ENCODE measurements at regions not wholly inside any gene's neighbourhood (a gene's known extent, or its start where the extent isn't known, plus 50 kb on each side); places are given as distances from the start of the nearest gene placed in this dataset.

- peak in 1 of 3 donors; percentile 68 for DNase-seq
These were observed 681.6 kb upstream of the ARPP21 start for GRCh38 chr3:34957677-34958076.

- no peak for DNase-seq
These were observed 669.8 kb upstream of the ARPP21 start for GRCh38 chr3:34969513-34969912.

GRCh38 chr3:34972481-34972880 lies 666.8 kb upstream of the ARPP21 start:
- DNase-seq: peak; percentile 14 to 29 (median 25)

- DNase-seq: no peak
These were observed 665.7 kb upstream of the ARPP21 start for GRCh38 chr3:34973586-34973985.

- no peak for DNase-seq
These were observed 655.7 kb upstream of the ARPP21 start for GRCh38 chr3:34983631-34984030.

- no peak for DNase-seq
These were observed 651.0 kb upstream of the ARPP21 start for GRCh38 chr3:34988296-34988695.

- DNase-seq: no peak
These were observed 643.4 kb upstream of the ARPP21 start for GRCh38 chr3:34995796-34996430.

- DNase-seq: no peak
These were observed 640.4 kb upstream of the ARPP21 start for GRCh38 chr3:34998902-34999301.

- DNase-seq: no peak
These were observed 627.1 kb upstream of the ARPP21 start for GRCh38 chr3:35012214-35012613.

GRCh38 chr3:35028157-35028556 lies 611.2 kb upstream of the ARPP21 start:
- no peak for DNase-seq

- DNase-seq: no peak
These were observed 596.9 kb upstream of the ARPP21 start for GRCh38 chr3:35042210-35042991.

GRCh38 chr3:35043040-35043439 lies 596.3 kb upstream of the ARPP21 start:
- DNase-seq: no peak

- no peak for DNase-seq
These were observed 595.1 kb upstream of the ARPP21 start for GRCh38 chr3:35044190-35044589.

GRCh38 chr3:35045118-35045517 lies 594.2 kb upstream of the ARPP21 start:
- no peak for DNase-seq

GRCh38 chr3:35064761-35065160 lies 574.6 kb upstream of the ARPP21 start:
- DNase-seq: no peak

GRCh38 chr3:35065891-35066290 lies 573.4 kb upstream of the ARPP21 start:
- DNase-seq: no peak

- no peak for DNase-seq
These were observed 571.6 kb upstream of the ARPP21 start for GRCh38 chr3:35067750-35068149.

GRCh38 chr3:35070088-35070487 lies 569.2 kb upstream of the ARPP21 start:
- DNase-seq: no peak

GRCh38 chr3:35071772-35072171 lies 567.6 kb upstream of the ARPP21 start:
- DNase-seq: no peak

GRCh38 chr3:35078780-35079179 lies 560.5 kb upstream of the ARPP21 start:
- no peak for DNase-seq

- no peak for DNase-seq
These were observed 559.9 kb upstream of the ARPP21 start for GRCh38 chr3:35079403-35079802.

GRCh38 chr3:35081899-35082298 lies 557.4 kb upstream of the ARPP21 start:
- no peak for DNase-seq

- no peak for DNase-seq
These were observed 550.4 kb upstream of the ARPP21 start for GRCh38 chr3:35088943-35089342.

GRCh38 chr3:35114686-35115085 lies 524.6 kb upstream of the ARPP21 start:
- no peak for DNase-seq

Data from muscle of back (tissue), 3 donors.